Psoas muscle (tissue), 7 donors: ENCODE measurements at regions not wholly inside any gene's neighbourhood (a gene's known extent, or its start where the extent isn't known, plus 50 kb on each side); places are given as distances from the start of the nearest gene placed in this dataset.

Source experiments
- ATAC-seq, 4 donors: fragments of 200-7000 bp; cut with Tn5 transposase; one replicate each; pipeline ENCODE4 v1.9.1; 2020; ENCODE audit warnings: moderate library complexity in 3 of 4, mild to moderate bottlenecking in 2 of 4
- DNase-seq, 2 donors: peaks; one replicate each; pipeline ENCODE4 v3.0.0-alpha.2; 2020
- H3K27ac ChIP-seq: fragments of 200-600 bp; one replicate; pipeline ENCODE4 v1.8.0; 2022
- H3K27me3 ChIP-seq, 3 donors: fragments of 200-600 bp in 1 of 3; one replicate each; pipeline versions ENCODE4 v1.6.1 to v1.8.0; 2013 to 2022; ENCODE audit warnings: low read length in 2 of 3, mild to moderate bottlenecking in 2 of 3, moderate library complexity in 1 of 3; ENCODE audit not compliant: insufficient read depth in 3 of 3
- H3K36me3 ChIP-seq, 2 donors: fragments of 200-600 bp in 1 of 2; one replicate each; pipeline versions ENCODE4 v1.6.1 to v1.8.0; 2013 to 2022; ENCODE audit warnings: low read depth in 1 of 2, mild to moderate bottlenecking in 1 of 2, moderate library complexity in 1 of 2; ENCODE audit not compliant: insufficient read depth in 1 of 2
- H3K4me1 ChIP-seq: fragments of 200-600 bp; one replicate; pipeline ENCODE4 v1.8.0; 2022
- H3K4me3 ChIP-seq: fragments of 200-600 bp; one replicate; pipeline ENCODE4 v1.8.0; 2022; ENCODE audit warnings: mild to moderate bottlenecking
- H3K9me3 ChIP-seq: fragments of 200-600 bp; one replicate; pipeline ENCODE4 v1.8.0; 2022
- CTCF ChIP-seq: fragments of 200-600 bp; IDR thresholded peaks from one replicate; pipeline ENCODE4 v1.8.0; 2022; ENCODE audit warnings: antibody characterized with exemption
- WGBS, 3 donors: extraction: QIAGEN DNeasy Blood & Tissue Kit; methylation state at CpG; one replicate each; pipeline versions ENCODE4 v1.1.6 to v1.1.7; 2013; 5-methylcytosine and 5-hydroxymethylcytosine counted together
- intact Hi-C, 2 donors: fragments of 100-400 bp; cut with DNase I; formaldehyde crosslinking; loops; one replicate each; pipeline versions ENCODE4 v1.11.0 to v1.14.2; 2022
- donor health status: healthy with polysubstance abuse.
- donor health status: DM: no; HTN: no; CAD: no; lungs with moderate emphysema.
- donor health status: Bipolar disorder and iron deficiency.
- donor health status: healthy.
- donor health status: DM: yes; HTN: yes; CAD: no.
- donor health status: DM: no; HTN: no; CAD: no.
- donor health status: DM: yes; HTN: yes; CAD: no.

DNA sequence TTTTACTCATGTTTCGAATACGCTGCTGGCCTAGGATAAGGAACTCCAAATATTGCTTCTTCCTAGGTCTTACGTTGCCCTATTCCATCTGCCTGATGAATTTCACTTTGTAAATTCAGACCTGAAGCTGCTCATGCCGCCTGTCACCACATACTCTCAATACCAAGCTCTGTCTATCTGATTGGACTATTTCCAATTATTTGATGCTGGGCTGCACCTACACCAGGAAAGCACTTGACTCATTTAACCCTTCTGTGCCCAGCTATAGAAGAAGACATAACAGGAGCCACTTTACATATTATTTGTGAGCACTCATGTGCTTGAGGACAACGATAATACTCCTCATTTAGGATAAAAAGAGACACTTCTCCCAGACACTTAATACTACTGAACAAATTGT is 1293.9 kb upstream of the LRRTM1 start:
- H3K27me3 ChIP-seq: no peaks in the 10 kb centered on the region
- TF ChIP-seq CTCF: no peak
- H3K36me3 ChIP-seq: no peaks in the 10 kb centered on the region
- intact Hi-C loops: no loop called here
- WGBS, 3 donors: 77 to 80% (median 78%) methylated on average over 5 of the region's 5 CpGs
- ATAC-seq: no peak
- H3K4me3 ChIP-seq: no peak overlapping the region
- DNase-seq: no peak
- H3K9me3 ChIP-seq: no peaks in the 10 kb centered on the region
- H3K4me1 ChIP-seq: no peaks in the 10 kb centered on the region
- no peak overlapping the region for H3K27ac ChIP-seq

- Histone ChIP-seq H3K9me3 (no peaks in the 10 kb centered on the region), H3K27ac (no peak overlapping the region), H3K4me1 (no peaks in the 10 kb centered on the region), H3K36me3 (no peaks in the 10 kb centered on the region), H3K27me3 (no peaks in the 10 kb centered on the region), H3K4me3 (no peak overlapping the region)
- no peak for TF ChIP-seq CTCF
- intact Hi-C loops: no loop called here
- 13 to 44% (median 30%) methylated on average over 2 of the region's 2 CpGs for WGBS, 3 donors
- ATAC-seq: no peak
- DNase-seq: no peak
These were observed 1284.9 kb upstream of the LRRTM1 start for GRCh38 chr2:81589406-81589805.

- Histone ChIP-seq H3K27me3 (no peaks in the 10 kb centered on the region), H3K36me3 (no peaks in the 10 kb centered on the region), H3K27ac (no peak overlapping the region), H3K4me1 (no peaks in the 10 kb centered on the region), H3K4me3 (no peak overlapping the region), H3K9me3 (no peaks in the 10 kb centered on the region)
- DNase-seq (peak in 1 of 2 donors; percentile 32), ATAC-seq (no peak)
- TF ChIP-seq CTCF: no peak
- WGBS, 3 donors: 89 to 92% (median 90%) methylated on average over 20 of the region's 20 CpGs
- intact Hi-C loops: no loop called here
These were observed 1279.0 kb upstream of the LRRTM1 start for GRCh38 chr2:81583311-81584108.

DNA sequence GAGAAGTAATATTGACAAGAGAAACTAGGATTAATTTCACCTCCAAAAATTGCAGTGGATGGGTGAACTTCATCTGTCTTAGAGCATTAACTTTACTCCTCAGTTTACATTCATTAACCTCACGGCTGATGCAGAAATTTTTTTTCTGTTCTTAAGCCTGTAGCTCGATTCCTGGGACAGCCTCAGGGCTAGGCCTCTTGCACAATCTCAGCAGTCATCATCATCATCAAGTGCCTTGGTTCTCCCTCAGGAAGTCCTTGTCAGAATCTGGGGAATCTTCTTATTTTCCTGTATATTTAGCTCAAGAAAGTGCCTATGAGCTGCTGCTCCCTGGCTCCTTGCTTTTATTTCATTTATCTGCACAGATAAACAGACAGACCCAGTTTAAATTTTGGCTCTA is 1272.2 kb upstream of the LRRTM1 start:
- Histone ChIP-seq H3K9me3 (no peaks in the 10 kb centered on the region), H3K27me3 (no peaks in the 10 kb centered on the region), H3K27ac (no peak overlapping the region), H3K4me1 (no peaks in the 10 kb centered on the region), H3K36me3 (no peaks in the 10 kb centered on the region), H3K4me3 (no peak overlapping the region)
- 18 to 33% (median 27%) methylated on average over 2 of the region's 2 CpGs for WGBS, 3 donors
- ATAC-seq (no peak), DNase-seq (no peak)
- TF ChIP-seq CTCF: no peak
- intact Hi-C loops: no loop called here
